Retinal pigment epithelial cell (primary cell): ENCODE measurements at regions not wholly inside any gene's neighbourhood (a gene's known extent, or its start where the extent isn't known, plus 50 kb on each side); places are given as distances from the start of the nearest gene placed in this dataset.

Experiments used
- DNase-seq: peaks from one replicate; pipeline ENCODE4 v3.0.0-alpha.2; 2010; ENCODE audit warnings: low read depth
- H3K4me3 ChIP-seq: 2 replicates; pipeline ENCODE4 v1.5.1; 2011; ENCODE audit warnings: mild to moderate bottlenecking, low read length, control low read depth, moderate library complexity
- TF ChIP-seq, protein P1 (sequence below): conservative IDR thresholded peaks from 2 replicates; pipeline ENCODE4 v1.5.1; 2011; ENCODE audit warnings: low read depth, low read length, control low read depth, inconsistent platforms

DNA sequence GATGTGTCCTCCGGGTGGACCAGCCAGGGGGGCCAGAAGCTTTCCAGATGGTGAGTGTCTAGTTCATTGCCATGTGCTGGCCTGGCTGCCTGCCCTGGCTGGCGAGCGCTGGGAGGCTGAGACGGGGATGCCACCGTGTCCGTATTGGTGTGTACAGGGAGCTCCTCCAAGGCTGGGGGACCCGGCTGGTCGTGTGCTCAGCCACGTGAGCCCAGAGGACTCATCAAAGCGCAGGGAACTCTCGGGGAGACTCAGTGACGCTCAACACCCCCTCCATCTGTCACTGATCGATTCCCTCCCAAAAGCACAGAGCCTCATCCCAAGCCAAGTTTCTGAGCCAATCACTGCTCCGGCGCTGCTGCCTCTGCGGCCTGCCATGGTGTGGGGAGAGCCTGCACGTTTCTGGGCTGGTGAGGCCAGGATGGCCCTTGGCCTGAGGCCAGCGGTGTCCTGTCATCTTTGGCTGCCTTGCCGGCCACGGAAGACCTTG lies 423.7 kb downstream of the SHANK2 start:
- TF ChIP-seq, protein P1, sequence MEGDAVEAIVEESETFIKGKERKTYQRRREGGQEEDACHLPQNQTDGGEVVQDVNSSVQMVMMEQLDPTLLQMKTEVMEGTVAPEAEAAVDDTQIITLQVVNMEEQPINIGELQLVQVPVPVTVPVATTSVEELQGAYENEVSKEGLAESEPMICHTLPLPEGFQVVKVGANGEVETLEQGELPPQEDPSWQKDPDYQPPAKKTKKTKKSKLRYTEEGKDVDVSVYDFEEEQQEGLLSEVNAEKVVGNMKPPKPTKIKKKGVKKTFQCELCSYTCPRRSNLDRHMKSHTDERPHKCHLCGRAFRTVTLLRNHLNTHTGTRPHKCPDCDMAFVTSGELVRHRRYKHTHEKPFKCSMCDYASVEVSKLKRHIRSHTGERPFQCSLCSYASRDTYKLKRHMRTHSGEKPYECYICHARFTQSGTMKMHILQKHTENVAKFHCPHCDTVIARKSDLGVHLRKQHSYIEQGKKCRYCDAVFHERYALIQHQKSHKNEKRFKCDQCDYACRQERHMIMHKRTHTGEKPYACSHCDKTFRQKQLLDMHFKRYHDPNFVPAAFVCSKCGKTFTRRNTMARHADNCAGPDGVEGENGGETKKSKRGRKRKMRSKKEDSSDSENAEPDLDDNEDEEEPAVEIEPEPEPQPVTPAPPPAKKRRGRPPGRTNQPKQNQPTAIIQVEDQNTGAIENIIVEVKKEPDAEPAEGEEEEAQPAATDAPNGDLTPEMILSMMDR: no peak
- H3K4me3 ChIP-seq: no peak overlapping the region

DNA sequence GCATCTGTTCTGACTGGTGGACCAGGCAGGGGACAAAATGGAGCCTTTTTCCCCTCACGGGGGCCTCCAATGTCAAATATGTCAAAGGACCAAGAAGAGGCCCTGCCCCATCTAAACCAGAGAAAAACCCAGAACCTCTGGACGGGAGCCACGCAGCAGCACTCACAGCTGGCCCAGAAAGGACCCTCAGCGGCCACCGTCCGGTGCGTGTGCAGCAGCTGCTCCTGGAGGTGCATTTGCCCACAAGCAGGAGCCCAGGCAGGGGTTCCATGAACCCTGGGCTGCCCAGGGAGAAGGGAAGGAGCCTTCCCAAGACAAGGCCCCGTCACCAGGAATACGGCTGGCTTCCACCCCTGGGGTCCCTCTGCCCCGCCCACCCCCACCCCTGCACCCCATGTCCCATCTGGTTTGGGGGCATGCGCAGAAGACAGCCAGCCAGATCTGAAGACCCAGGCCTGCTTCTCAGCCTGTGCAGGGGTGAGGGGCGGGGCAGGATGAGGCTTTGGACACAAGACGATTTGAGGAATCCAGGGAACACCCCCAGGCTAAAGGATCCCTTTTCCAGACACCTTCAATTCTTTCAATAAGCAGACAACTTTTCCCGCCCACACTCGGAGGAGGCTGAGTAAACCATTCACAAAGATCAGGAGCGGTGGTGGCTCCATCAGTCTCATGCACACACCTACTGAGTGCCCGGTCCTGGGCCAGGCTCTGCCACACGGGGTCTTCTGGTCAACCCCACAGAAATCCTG lies 423.1 kb downstream of the SHANK2 start:
- TF ChIP-seq, protein P1: no peak
- no peak for DNase-seq
- H3K4me3 ChIP-seq: no peak overlapping the region

More for the DNA sequence above, 423.7 kb downstream of the SHANK2 start:
- no peak for DNase-seq

DNA sequence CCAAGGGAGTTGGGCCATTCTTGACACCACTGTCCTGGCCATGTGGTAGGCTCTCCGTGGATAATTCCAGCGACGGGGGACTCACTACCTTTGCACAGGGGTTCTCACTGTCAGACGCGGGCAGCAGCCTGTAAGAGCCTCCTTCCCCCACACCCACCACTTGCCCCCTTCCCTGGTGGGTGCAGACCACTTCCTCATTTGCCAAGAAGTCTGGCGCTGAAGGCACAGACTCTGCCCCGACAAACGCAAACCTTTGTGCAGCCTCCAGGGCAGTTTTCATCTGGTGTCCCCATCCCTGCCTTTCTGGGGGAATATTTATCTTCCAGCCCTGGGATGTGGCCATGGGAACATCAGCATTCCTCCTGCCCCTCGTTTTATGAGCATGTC lies 422.5 kb downstream of the SHANK2 start:
- no peak overlapping the region for H3K4me3 ChIP-seq
- TF ChIP-seq, protein P1: no peak
- no peak for DNase-seq

DNA sequence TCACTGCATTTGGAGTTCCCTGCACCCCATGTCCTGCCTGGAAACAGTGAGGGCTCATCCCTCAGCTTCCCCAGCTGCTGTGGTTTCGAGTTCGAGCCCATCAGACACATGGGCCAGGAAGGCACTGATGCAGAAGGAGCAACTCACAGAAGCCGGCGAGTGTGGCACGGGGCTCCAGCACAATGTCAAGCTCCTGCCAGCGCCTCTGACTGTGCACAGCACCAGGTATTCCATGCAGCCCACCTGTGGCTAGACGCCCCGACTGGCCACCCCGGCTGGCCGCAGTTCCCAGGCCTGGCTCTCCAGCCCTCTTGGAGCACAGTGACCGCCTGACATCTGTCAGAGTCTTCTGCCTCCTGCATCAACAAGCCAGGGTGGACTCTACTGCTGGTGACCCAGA lies 419.4 kb downstream of the SHANK2 start:
- TF ChIP-seq, protein P1: no peak
- H3K4me3 ChIP-seq: no peak overlapping the region

DNA sequence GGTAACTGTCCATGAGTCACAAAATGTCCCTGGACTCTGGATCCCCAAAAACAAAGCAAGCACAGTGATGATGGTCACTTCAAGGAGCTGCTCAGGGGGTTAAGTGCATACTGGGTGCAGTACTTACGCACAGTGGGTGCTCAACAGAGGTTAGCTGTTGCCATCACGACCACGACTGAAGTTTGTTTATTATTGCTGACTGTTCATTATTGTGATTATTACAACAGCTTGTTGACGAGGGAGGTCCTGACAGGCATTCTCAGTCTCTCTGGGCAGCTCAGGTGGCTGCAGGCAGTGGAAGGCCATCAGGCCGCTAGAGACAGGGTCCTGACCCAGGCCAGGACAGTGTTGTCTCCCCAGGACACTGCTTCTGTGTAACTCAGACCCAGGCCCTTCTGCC lies 418.8 kb downstream of the SHANK2 start:
- TF ChIP-seq, protein P1: no peak
- DNase-seq: no peak
- no peak overlapping the region for H3K4me3 ChIP-seq

More for the DNA sequence above, 419.4 kb downstream of the SHANK2 start:
- no peak for DNase-seq

DNA sequence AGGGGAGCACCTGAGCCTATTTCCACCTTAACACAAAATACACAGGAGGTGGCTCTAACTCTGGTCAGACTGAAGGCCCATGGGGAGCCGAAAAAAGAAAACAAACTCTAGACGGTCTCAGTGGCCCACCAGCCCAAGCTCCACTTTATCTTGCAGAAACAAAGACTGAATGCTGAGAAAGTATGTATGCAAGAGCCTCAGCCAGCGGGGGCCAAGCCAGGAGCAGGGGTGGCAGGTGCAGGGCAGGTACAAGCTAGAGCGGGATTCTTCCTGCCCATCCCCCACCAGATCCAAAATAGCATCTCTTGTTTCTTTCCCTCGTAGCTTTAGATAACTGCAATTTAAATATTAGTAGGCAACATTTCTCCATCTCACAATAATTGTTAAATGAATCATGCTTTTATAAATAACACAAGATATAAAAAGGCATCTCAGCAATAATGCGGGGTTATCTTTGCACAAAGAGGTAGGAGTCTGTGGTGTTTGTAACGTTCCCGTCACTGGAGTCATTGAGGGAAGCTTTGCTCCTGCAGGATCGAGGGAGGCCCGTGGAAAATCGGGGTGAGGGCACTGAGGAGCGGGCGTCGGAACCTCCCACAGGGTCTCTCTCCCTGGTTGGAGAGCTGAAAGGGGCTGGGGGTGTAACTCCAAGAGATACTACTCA lies 418.0 kb downstream of the SHANK2 start:
- TF ChIP-seq, protein P1: no peak
- no peak overlapping the region for H3K4me3 ChIP-seq
- DNase-seq: no peak
